Activated CD8-positive, alpha-beta memory T cell treated with anti-CD3 and anti-CD28 coated beads, Interleukin-2, amount 50 U/mL, for 24 hours (primary cell): ENCODE measurements at regions not wholly inside any gene's neighbourhood (a gene's known extent, or its start where the extent isn't known, plus 50 kb on each side); places are given as distances from the start of the nearest gene placed in this dataset.
A peak's percentile ranks its signal among the peaks of the same experiment; 100 is the strongest.
"Not testable (repeated sequence)": the region's sequence is repeated elsewhere in the genome, so short reads cannot be mapped to it uniquely, and the experiment has no call there.

Experiments
- DNase-seq: peaks from one replicate; pipeline ENCODE4 v3.0.0-alpha.2; 2020; ENCODE audit errors: extremely low read depth

DNA sequence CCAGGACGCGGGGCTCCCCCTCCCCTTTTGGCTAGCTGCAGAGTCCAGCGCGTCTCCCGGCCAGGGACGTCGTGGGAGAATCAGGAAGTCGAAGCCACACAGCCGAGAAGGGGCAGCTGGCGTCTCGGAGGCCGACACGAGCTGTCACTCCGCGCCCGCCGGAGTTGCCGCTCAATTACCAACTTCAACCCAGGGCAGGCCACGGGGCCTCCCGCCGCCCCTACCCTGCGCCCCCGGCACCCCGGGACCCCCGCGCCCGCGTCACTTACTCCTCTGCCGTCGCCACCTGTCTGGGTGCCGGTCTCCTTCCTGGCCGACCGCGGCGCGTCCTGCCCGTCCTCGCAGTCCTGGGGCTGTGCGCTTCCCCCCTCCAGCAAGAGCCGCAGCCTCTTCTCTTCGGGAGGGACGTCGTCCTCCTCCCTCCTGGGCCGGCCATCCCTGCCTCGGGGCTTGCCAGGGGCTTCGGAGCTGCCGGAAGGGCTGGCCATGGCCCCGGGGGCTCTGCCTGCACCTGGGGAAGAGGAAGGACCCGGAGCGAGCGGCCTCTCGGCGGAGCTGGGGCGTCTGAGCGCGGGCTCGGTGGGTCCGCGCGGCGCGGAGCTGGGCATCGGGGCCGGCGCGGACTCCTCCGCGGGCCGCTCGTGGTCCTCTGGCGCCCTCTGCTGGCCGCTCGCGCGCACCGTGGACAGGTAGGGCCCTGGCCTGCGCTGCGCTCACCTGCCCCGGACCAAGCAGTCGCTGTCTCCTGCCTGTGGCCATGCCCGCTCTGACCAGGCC lies 65.6 kb upstream of the CLEC6A start:
- DNase-seq, result peak; percentile 26

DNA sequence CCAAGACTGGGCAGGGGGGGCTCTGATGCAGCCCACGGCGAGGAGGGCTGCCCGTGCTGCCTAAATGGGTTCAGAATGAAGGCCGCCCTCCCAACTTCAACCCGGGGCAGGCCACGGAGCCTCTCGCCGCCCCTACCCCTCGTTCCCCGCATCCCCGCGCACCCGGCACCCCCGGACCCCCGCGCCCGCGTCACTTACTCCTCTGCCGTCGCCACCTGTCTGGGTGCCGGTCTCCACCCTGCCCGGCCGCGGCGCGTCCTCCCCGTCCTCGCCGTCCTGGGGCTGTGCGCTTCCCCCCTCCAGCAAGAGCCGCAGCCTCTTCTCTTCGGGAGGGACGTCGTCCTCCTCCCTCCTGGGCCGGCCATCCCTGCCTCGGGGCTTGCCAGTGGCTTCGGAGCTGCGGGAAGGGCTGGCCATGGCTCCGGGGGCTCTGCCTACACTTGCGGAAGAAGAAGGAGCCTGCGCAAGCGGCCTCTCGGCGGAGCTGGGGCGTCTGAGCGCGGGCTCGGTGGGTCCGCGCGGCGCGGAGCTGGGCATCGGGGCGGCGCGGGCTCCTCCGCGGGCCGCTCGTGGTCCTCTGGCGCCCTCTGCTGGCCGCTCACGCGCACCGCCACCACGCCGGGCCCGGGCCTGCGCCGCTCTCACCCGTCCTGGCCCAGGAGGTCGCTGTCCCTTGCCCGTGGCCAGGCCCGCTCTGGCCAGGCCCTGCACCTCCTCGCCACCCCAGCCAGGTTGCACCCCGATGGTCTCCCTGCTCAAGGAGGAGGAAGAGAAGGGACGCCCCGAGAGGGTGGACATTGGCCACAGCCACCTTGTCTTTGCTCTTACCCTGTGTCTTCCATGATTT lies 59.3 kb upstream of the CLEC6A start:
- DNase-seq, result peak; percentile 29

DNA sequence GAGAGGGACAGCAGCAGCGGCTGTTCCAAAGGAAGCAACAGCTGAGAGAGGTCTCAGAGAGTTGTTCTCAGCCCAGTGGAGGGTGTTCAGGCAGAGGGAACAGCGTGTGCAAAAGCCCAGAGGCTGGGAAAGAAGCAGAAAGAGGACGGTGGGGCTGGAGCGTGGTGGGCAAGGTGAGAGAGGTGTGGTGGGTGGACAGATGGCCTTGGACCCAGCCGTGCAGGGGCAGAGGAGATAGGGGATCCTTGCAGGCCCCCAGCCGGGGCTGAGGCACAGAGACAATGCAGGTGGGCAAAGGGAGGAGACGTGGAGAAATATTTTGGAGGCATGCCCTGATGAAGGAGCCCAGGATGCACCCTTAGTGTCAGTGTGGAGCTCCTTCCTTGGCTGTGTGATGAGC lies 58.4 kb upstream of the CLEC6A start:
- not testable (repeated sequence) for DNase-seq

DNA sequence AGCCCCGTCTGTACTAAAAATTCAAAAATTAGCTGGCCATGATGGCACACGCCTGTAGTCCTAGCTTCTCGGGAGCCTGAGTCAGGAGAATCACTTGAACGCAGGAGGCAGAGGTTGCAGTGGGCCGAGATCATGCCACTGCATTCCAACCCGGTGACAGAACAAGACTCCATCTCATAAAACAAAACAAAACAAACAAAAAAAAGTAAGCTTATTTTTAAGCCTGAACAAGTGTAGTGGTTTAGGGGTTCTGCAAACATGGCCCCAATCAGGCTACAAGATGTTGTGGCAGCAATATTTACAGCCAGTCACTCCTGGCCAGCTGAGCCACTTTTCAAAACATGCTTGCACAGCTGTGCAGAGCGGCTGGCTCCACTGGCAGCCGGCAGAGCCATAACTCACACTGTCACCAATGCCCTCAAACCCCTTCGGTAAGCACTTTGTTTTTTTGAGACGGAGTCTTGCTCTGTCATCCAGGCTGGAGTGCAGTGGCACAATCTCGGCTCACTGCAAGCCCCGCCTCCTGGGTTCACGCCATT lies 56.2 kb upstream of the CLEC6A start:
- not testable (repeated sequence) for DNase-seq

DNA sequence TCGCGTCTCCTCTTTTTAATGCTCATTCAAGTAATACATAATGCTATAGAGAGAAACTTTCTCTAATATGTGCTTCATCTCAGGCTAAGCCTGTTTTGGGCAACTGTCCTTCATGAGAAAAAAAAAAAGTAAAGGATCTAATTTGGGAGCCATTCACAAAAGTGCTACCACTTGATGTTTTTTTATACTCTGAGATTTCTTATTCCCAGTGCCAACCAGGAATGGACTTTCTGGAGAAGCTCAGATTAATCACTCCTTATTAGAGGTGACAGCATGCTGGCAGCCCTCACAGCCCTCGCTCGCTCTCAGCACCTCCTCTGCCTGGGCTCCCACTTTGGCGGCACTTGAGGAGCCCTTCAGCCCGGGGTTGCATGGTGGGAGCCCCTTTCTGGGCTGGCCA lies 51.9 kb upstream of the CLEC6A start:
- DNase-seq, result not testable (repeated sequence)

DNA sequence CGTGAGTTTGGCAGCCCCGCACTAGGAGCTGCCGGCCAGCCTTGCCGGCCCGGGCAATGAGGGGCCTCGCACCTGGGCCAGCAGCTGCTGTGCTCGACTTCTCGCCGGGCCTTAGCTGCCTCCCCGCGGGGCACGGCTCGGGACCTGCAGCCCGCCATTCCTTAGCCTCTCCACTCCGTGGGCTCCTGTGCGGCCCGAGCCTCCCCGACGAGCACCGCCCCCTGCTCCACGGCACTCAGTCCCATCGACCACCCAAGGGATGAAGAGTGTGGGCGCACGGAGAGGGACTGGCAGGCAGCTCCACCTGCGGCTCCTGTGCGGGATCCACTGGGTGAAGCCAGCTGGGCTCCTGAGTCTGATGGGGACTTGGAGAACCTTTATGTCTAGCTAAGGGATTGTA lies 51.4 kb upstream of the CLEC6A start:
- DNase-seq, result not testable (repeated sequence)
